ENCODE measurements at regions not wholly inside any gene's neighbourhood (a gene's known extent, or its start where the extent isn't known, plus 50 kb on each side); places are given as distances from the start of the nearest gene placed in this dataset.

DNA sequence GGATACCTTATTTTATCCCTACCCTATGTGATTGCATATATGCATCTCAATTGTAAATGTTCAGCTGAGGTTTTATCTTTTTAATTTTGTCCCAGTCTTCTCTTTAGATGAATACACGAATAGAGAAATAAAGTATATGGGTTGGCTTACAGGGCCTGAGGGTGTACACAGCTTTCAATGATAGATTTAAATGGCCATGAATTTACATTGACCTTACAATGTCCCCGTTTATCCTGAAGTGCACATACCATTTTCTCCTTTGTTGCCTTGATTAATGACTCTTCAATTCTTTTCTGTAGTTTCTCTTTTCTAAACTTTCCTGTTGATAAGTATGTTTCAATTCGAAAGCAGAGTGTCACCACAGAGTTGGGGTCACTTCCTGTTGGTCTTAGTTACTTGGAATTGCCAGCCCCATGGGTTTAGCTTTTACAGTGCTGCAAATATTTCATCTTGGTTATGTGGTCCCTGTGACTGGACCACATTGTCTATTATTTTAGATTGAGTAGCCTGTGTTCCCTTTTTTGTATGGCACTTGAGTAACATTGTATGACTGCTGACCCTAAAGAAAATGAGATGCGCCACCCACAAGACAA, 1616.3 kb upstream of the ACVR2A start:
- Mint-ChIP-seq H3K4me1 (peaks cover 21% of the 10 kb centered on the region), H3K27ac (no peak overlapping the region), H3K4me3 (no peak overlapping the region), H3K36me3 (no peaks in the 10 kb centered on the region), H3K9me3 (no peaks in the 10 kb centered on the region), H3K27me3 (ENCODE audit: low read depth) (no peaks in the 10 kb centered on the region)
- TF ChIP-seq, protein P1, sequence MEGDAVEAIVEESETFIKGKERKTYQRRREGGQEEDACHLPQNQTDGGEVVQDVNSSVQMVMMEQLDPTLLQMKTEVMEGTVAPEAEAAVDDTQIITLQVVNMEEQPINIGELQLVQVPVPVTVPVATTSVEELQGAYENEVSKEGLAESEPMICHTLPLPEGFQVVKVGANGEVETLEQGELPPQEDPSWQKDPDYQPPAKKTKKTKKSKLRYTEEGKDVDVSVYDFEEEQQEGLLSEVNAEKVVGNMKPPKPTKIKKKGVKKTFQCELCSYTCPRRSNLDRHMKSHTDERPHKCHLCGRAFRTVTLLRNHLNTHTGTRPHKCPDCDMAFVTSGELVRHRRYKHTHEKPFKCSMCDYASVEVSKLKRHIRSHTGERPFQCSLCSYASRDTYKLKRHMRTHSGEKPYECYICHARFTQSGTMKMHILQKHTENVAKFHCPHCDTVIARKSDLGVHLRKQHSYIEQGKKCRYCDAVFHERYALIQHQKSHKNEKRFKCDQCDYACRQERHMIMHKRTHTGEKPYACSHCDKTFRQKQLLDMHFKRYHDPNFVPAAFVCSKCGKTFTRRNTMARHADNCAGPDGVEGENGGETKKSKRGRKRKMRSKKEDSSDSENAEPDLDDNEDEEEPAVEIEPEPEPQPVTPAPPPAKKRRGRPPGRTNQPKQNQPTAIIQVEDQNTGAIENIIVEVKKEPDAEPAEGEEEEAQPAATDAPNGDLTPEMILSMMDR (IDR thresholded peaks at IDR 0.05; ENCODE audit: unreplicated experiment) = no peak
- no peak for DNase-seq (ENCODE audit: low spot score in 2 of 2, unreplicated experiment in 2 of 2)

DNA sequence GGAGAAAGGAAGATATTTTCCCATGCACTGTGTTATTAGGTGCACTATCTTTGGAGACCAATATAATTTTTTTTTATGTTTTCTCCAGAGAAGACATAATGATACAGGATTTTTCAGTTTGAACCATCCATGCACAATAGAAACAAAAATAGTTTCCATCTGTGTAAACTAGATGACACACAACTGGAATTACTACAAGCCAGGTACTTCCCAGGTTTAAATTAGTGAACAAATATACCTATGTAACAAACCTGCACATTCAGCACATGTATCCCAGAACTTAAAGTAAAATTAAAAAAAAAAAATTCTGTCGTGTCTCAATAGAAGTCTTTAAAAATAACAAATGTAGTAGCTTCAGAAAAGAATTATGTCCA, 1616.8 kb upstream of the ACVR2A start:
- H3K36me3 Mint-ChIP-seq = no peaks in the 10 kb centered on the region
- H3K4me3 Mint-ChIP-seq = no peak overlapping the region
- H3K27ac Mint-ChIP-seq = no peak overlapping the region
- no peaks in the 10 kb centered on the region for H3K27me3 Mint-ChIP-seq (ENCODE audit: low read depth)
- no peaks in the 10 kb centered on the region for H3K9me3 Mint-ChIP-seq
- H3K4me1 Mint-ChIP-seq = peaks cover 22% of the 10 kb centered on the region
- TF ChIP-seq, protein P1 (IDR thresholded peaks at IDR 0.05; ENCODE audit: unreplicated experiment) = no peak
- no peak for DNase-seq (ENCODE audit: low spot score in 2 of 2, unreplicated experiment in 2 of 2)

DNA sequence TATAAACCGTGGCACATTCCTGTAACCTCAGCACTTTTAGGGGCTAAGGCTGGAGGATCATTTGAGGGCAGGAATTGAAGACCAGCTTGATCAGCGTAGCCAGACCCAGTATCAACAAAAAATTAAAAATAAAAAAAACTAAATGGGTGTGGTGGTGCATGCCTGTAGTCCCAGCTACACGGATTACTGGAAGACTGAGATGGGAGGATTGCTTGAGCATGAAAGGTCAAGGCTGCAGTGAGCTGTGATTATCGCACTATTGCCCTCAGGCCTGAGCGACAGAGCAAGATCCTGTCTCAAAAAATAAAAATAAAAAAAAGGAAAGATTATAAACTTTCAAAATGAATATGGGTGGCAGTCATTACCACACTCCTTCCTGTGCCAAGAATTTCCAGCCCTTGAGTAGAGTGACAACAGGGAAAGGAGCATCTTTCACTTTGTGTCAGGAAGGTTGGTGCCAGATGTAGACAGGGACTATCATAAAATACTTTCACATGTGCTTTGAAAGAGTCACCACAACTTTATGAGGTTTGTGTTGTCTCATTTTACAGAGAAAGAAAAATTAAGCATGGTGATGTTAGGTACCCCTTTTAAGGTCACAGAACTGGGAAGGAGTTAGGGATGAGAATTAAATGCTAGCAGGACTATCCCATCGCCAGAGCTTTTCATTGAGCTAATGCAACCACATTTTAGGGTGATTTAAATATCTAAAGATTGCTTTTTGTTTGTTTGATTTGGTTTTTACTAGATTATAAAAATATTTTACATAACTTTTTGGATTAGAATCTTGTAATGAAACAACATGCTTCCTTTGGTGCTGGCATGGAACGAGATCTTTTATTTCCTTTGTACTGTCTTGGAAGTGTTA, 1617.4 kb upstream of the ACVR2A start:
- Mint-ChIP-seq H3K9me3 (peaks cover 4% of the 10 kb centered on the region), H3K4me1 (peaks cover 22% of the 10 kb centered on the region), H3K27ac (no peak overlapping the region), H3K36me3 (no peaks in the 10 kb centered on the region), H3K4me3 (no peak overlapping the region), H3K27me3 (ENCODE audit: low read depth) (no peaks in the 10 kb centered on the region)
- TF ChIP-seq, protein P1 (IDR thresholded peaks at IDR 0.05; ENCODE audit: unreplicated experiment) = no peak
- DNase-seq (ENCODE audit: low spot score in 2 of 2, unreplicated experiment in 2 of 2) = no peak

DNA sequence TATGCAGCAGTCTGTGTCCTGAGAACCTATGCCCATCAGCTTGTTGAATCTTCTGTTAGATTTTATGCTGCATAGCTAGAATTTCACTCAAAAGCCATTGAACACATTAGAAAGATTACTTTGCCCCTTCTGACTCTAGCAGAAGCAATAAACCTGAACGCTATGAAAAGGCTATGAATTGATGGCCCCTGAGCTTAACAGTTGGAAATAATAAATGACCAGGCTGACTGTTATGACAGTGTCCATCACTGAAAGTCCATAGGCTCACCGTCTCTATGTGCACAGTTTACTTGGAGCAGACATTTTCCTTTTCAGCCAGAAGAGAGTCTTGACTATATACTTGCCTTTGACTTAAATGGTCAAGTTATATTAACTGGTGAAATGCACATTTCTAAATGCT, 1618.8 kb upstream of the ACVR2A start:
- TF ChIP-seq, protein P1 (IDR thresholded peaks at IDR 0.05; ENCODE audit: unreplicated experiment) = no peak
- Mint-ChIP-seq H3K4me1 (peaks cover 22% of the 10 kb centered on the region), H3K27me3 (ENCODE audit: low read depth) (no peaks in the 10 kb centered on the region), H3K4me3 (no peak overlapping the region), H3K27ac (no peak overlapping the region), H3K36me3 (no peaks in the 10 kb centered on the region), H3K9me3 (peaks cover 5% of the 10 kb centered on the region)
- DNase-seq (ENCODE audit: low spot score in 2 of 2, unreplicated experiment in 2 of 2) = no peak

DNA sequence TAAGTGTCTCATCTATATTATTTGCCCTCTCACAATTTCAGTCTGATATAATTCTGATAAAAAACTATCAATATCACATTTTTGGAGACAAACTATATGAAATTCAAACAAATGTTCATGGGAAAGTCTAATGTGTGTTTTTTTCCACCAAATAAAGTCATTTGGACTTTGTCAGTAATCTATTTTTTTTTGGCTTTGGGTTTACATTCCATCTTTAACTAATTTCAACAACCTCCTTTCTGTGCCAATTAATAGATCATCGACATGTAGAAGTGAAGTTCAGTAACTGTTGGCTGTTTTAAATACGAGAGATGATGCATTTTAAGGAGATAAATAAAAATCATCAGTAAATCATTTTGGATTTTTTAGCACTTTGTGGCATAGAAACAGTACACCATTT, 1623.0 kb upstream of the ACVR2A start:
- Mint-ChIP-seq H3K27me3 (ENCODE audit: low read depth) (no peaks in the 10 kb centered on the region), H3K4me1 (peaks cover 10% of the 10 kb centered on the region), H3K9me3 (peaks cover 5% of the 10 kb centered on the region), H3K36me3 (no peaks in the 10 kb centered on the region), H3K4me3 (no peak overlapping the region), H3K27ac (no peak overlapping the region)
- DNase-seq (ENCODE audit: low spot score in 2 of 2, unreplicated experiment in 2 of 2) = no peak
- TF ChIP-seq, protein P1 (IDR thresholded peaks at IDR 0.05; ENCODE audit: unreplicated experiment) = no peak

Data from mesothelial cell of epicardium (in vitro differentiated cells).